Heart left ventricle (tissue), 13 donors: ENCODE measurements at regions not wholly inside any gene's neighbourhood (a gene's known extent, or its start where the extent isn't known, plus 50 kb on each side); places are given as distances from the start of the nearest gene placed in this dataset.

ENCODE experiments used
- POLR2A ChIP-seq, 2 donors: fragments of 450-650 bp; IDR thresholded peaks; one replicate each; pipeline ENCODE4 v1.6.1; 2017; ENCODE audit warnings: antibody characterized with exemption in 2 of 2, mild to moderate bottlenecking in 2 of 2, moderate library complexity in 2 of 2
- TF ChIP-seq, protein P1 (sequence below), 12 donors: fragments of 200-600 bp; sonication (generic) in 4 of 12; IDR thresholded peaks; one replicate each; pipeline versions ENCODE4 v1.5.0 to v1.8.0; 2018 to 2022; ENCODE audit warnings: antibody characterized with exemption in 12 of 12, mild to moderate bottlenecking in 5 of 12
- donor health status: ischemic (EF 13 %, LVEDD 7.1; RV severe dilation, severe dysfunction).
- donor health status: DM: no; HTN: yes; CAD: no.
- donor health status: DM: no; HTN: no; CAD: no.
- donor health status: ischemic (EF 25% LVEDD 6.9; RV normal size, moderate dysfunction).
- donor health status: ischemic (EF 25% LVEDD 5.7; RV mildly dilated, moderate dysfunction).
- donor health status: ischemic (EF 35%, LVEDD 5.7; RV mildly dilated, moderate dysfunction).
- donor health status: nonischemic (EF 11% LVEDD 7.7; RV severe dilation, severe dysfunction).
- donor health status: DM: yes; HTN: yes; CAD: no.
- donor health status: PGD.
- donor health status: ischemic (EF 29% LVEDD 5.4; RV normal size, mild dysfunction).
- donor health status: nonischemic (EF 23%, LVEDD 6.1; RV moderate dilation, normal function).

GRCh38 chr5:87154191-87154590 is 113.5 kb upstream of the RASA1 start:
- TF ChIP-seq, protein P1, sequence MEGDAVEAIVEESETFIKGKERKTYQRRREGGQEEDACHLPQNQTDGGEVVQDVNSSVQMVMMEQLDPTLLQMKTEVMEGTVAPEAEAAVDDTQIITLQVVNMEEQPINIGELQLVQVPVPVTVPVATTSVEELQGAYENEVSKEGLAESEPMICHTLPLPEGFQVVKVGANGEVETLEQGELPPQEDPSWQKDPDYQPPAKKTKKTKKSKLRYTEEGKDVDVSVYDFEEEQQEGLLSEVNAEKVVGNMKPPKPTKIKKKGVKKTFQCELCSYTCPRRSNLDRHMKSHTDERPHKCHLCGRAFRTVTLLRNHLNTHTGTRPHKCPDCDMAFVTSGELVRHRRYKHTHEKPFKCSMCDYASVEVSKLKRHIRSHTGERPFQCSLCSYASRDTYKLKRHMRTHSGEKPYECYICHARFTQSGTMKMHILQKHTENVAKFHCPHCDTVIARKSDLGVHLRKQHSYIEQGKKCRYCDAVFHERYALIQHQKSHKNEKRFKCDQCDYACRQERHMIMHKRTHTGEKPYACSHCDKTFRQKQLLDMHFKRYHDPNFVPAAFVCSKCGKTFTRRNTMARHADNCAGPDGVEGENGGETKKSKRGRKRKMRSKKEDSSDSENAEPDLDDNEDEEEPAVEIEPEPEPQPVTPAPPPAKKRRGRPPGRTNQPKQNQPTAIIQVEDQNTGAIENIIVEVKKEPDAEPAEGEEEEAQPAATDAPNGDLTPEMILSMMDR (IDR thresholded peaks at IDR 0.05) = no peak
- no peak for TF ChIP-seq POLR2A (IDR thresholded peaks at IDR 0.05)
